Ovary (tissue), 3 donors: ENCODE measurements at regions not wholly inside any gene's neighbourhood (a gene's known extent, or its start where the extent isn't known, plus 50 kb on each side); places are given as distances from the start of the nearest gene placed in this dataset.

Source experiments
- CTCF ChIP-seq, 3 donors: fragments of 450-650 bp in 2 of 3; fragments of 200-600 bp in 1 of 3; IDR thresholded peaks; one replicate each; pipeline versions ENCODE4 v1.5.1 to v1.8.0; 2016 to 2022; ENCODE audit warnings: antibody characterized with exemption in 3 of 3, mild to moderate bottlenecking in 1 of 3
- EP300 ChIP-seq: sonication (generic); formaldehyde crosslinking; IDR thresholded peaks from one replicate; pipeline ENCODE4 v1.6.1; 2017; ENCODE audit warnings: antibody characterized with exemption
- POLR2A ChIP-seq: fragments of 450-650 bp; IDR thresholded peaks from one replicate; pipeline ENCODE4 v1.6.1; 2017; ENCODE audit warnings: antibody characterized with exemption, mild to moderate bottlenecking, moderate library complexity
- donor health status: DM: no; HTN: no; CAD: no.

DNA sequence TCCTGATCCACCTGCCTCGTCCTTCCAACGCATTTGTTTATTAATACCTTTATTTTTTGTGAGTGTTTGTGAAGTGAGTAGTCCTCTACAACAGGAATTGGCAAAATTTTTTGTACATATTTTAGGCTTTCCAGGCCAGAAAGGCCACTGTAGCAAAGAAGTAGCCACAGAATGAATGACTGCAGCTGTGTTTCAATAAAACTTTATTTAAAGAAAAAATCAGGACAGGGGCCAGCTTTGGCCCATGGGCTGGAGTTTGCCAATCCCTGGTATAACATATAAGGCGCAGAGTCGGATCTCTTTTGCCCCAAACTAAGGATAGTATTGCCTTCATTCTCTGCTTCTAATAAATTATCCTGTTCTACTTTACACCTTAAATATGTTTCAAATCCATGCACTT is 198.0 kb upstream of the COX10 start:
- TF ChIP-seq CTCF (IDR thresholded peaks at IDR 0.05) (no peak), POLR2A (no peak), EP300 (no peak)
